HCT116 (cell line): ENCODE measurements at regions not wholly inside any gene's neighbourhood (a gene's known extent, or its start where the extent isn't known, plus 50 kb on each side); places are given as distances from the start of the nearest gene placed in this dataset.
"Not testable (repeated sequence)": the region's sequence is repeated elsewhere in the genome, so short reads cannot be mapped to it uniquely, and the experiment has no call there.

ENCODE experiments used
- ATAC-seq: fragments of 200-7000 bp; cut with Tn5 transposase; 2 replicates; pipeline ENCODE4 v1.9.1; 2020; ENCODE audit warnings: mild to moderate bottlenecking, moderate library complexity
- BruUV-seq: library from RNA; stranded (reverse); fragments of 400-500 nt; replicated peaks from 2 replicates; lab custom pipeline; 2021; lab: Mats Ljungman, UMichigan
- CTCF ChIA-PET: fragments of 300-600 bp; sonication (Branson Sonifier 250); formaldehyde crosslinking; loops from one replicate; lab custom pipeline; 2021; ENCODE audit warnings: antibody characterized with exemption; lab: Charles Lee
- POLR2A ChIA-PET: fragments of 300-600, 350-600 bp; sonication (Branson Sonifier 250); formaldehyde crosslinking; loops from one replicate; lab custom pipeline; 2021; ENCODE audit warnings: antibody characterized with exemption; lab: Charles Lee
- RAD21 ChIA-PET, 2 experiments: fragments of 300-600 bp; sonication (Branson Sonifier 250); formaldehyde crosslinking; loops; one replicate each; lab custom pipeline; 2023; ENCODE audit warnings: low total read pairs in 2 of 2; ENCODE audit not compliant: uncharacterized antibody in 2 of 2, unreplicated experiment in 2 of 2, low non-redundant PET in 1 of 2; lab: Charles Lee
- DNase-seq: peaks from one replicate; pipeline ENCODE4 v3.0.0-alpha.2; 2010; ENCODE audit warnings: low read depth, low spot score
- H2AFZ ChIP-seq: fragments of 200-600 bp; shearing (Covaris generic), sonication (generic); 2 replicates; pipeline ENCODE4 v1.6.1; 2017; ENCODE audit warnings: low read depth, mixed run types, mixed read lengths, antibody characterized with exemption, low read length; ENCODE audit not compliant: poor library complexity, severe bottlenecking
- H3K27ac ChIP-seq: 2 replicates; pipeline ENCODE4 v1.5.1; 2012; ENCODE audit warnings: low read depth, low read length
- H3K27me3 ChIP-seq: fragments of 200-600 bp; sonication (generic); 2 replicates; pipeline ENCODE4 v1.6.1; 2016; ENCODE audit warnings: mixed run types, low read length, mixed read lengths; ENCODE audit not compliant: insufficient read depth
- H3K36me3 ChIP-seq, 2 experiments: fragments of 200-500 bp in 1 of 2; fragments of 200-600 bp in 1 of 2; sonication (Bioruptor generic) in 1 of 2; sonication (generic) in 1 of 2; 2 replicates each; pipeline versions ENCODE4 v1.5.1 to v1.6.1; 2014 to 2016; ENCODE audit warnings: low read length in 2 of 2, inconsistent platforms in 1 of 2, mixed read lengths in 1 of 2, mixed run types in 1 of 2; ENCODE audit not compliant: insufficient read depth in 2 of 2, control insufficient read depth in 1 of 2
- H3K4me1 ChIP-seq, 2 experiments: fragments of 200-600 bp in 1 of 2; sonication (generic) in 1 of 2; 2 replicates each; pipeline versions ENCODE4 v1.5.1 to v1.6.1; 2012 to 2017; ENCODE audit warnings: low read length in 2 of 2, inconsistent platforms in 1 of 2, mild to moderate bottlenecking in 1 of 2, mixed read lengths in 1 of 2, mixed run types in 1 of 2, moderate library complexity in 1 of 2; ENCODE audit not compliant: insufficient read depth in 2 of 2, control insufficient read depth in 1 of 2
- H3K4me2 ChIP-seq: fragments of 200-600 bp; sonication (generic); 2 replicates; pipeline ENCODE4 v1.6.1; 2017; ENCODE audit warnings: mixed run types, low read length, mixed read lengths
- H3K4me3 ChIP-seq, 2 experiments: fragments of 200-600 bp in 1 of 2; sonication (generic) in 1 of 2; replicated peaks in 1 of 2; 2 replicates each; pipeline ENCODE4 v1.5.1; 2011 to 2016; ENCODE audit warnings: low read length in 2 of 2, control low read depth in 1 of 2, low read depth in 1 of 2, mild to moderate bottlenecking in 1 of 2, mixed read lengths in 1 of 2, mixed run types in 1 of 2
- H3K79me2 ChIP-seq: fragments of 200-600 bp; sonication (generic); 2 replicates; pipeline ENCODE4 v1.6.1; 2017; ENCODE audit warnings: mild to moderate bottlenecking, mixed run types, low read length, moderate library complexity, mixed read lengths; ENCODE audit not compliant: insufficient read depth
- H3K9ac ChIP-seq: fragments of 200-600 bp; sonication (generic); 2 replicates; pipeline ENCODE4 v1.6.1; 2016; ENCODE audit warnings: low read length, mixed read lengths
- H3K9me2 ChIP-seq: fragments of 200-600 bp; sonication (generic), shearing (Covaris generic); 2 replicates; pipeline ENCODE4 v1.6.1; 2017; ENCODE audit warnings: mixed run types, mild to moderate bottlenecking, moderate library complexity; ENCODE audit not compliant: insufficient read depth
- H3K9me3 ChIP-seq, 2 experiments: fragments of 200-500 bp in 1 of 2; fragments of 200-600 bp in 1 of 2; sonication (Bioruptor generic) in 1 of 2; sonication (generic) in 1 of 2; 2 replicates each; pipeline ENCODE4 v1.6.1; 2014 to 2017; ENCODE audit warnings: low read length in 2 of 2, mixed read lengths in 2 of 2, inconsistent platforms in 1 of 2, low read depth in 1 of 2, mild to moderate bottlenecking in 1 of 2, mixed run types in 1 of 2, moderate library complexity in 1 of 2; ENCODE audit not compliant: control insufficient read depth in 1 of 2, insufficient read depth in 1 of 2
- H4K20me1 ChIP-seq: fragments of 200-600 bp; sonication (generic), shearing (Covaris generic); 2 replicates; pipeline ENCODE4 v1.6.1; 2017; ENCODE audit warnings: mixed run types, mild to moderate bottlenecking, moderate library complexity; ENCODE audit not compliant: insufficient read depth
- ATF3 ChIP-seq: IDR thresholded peaks from 2 replicates; pipeline ENCODE4 v1.6.1; 2012
- CBX3 ChIP-seq: IDR thresholded peaks from 2 replicates; pipeline ENCODE4 v1.6.1; 2012; ENCODE audit warnings: low read depth
- CEBPB ChIP-seq: IDR thresholded peaks from 2 replicates; pipeline ENCODE4 v1.6.1; 2012; ENCODE audit warnings: low read depth
- CTCF ChIP-seq, 3 experiments: fragments of 200-600 bp in 1 of 3; sonication (generic) in 1 of 3; IDR thresholded peaks in 2 of 3; conservative IDR thresholded peaks in 1 of 3; 2 replicates each; pipeline ENCODE4 v1.5.1; 2012 to 2017; ENCODE audit warnings: low read depth in 2 of 3, low read length in 2 of 3, antibody characterized with exemption in 1 of 3, borderline replicate concordance in 1 of 3, control low read depth in 1 of 3, mild to moderate bottlenecking in 1 of 3, mixed read lengths in 1 of 3, mixed run types in 1 of 3, moderate library complexity in 1 of 3; ENCODE audit not compliant: insufficient read depth in 1 of 3
- ELF1 ChIP-seq: IDR thresholded peaks from 2 replicates; pipeline ENCODE4 v1.6.1; 2012; ENCODE audit warnings: low read depth, borderline replicate concordance
- EZH2phosphoT487 ChIP-seq: fragments of 200-600 bp; IDR thresholded peaks from 2 replicates; pipeline ENCODE4 v1.6.1; 2018; ENCODE audit warnings: antibody characterized with exemption, borderline replicate concordance
- JUND ChIP-seq: IDR thresholded peaks from 2 replicates; pipeline ENCODE4 v1.6.1; 2012
- POLR2A ChIP-seq: IDR thresholded peaks from 2 replicates; pipeline ENCODE4 v1.7.0; 2011; ENCODE audit warnings: borderline replicate concordance; ENCODE audit not compliant: insufficient read depth, insufficient read length; ENCODE audit errors: extremely low read depth
- RAD21 ChIP-seq: IDR thresholded peaks from 2 replicates; pipeline ENCODE4 v1.6.1; 2012; ENCODE audit warnings: low read depth, mild to moderate bottlenecking
- REST ChIP-seq: IDR thresholded peaks from 2 replicates; pipeline ENCODE4 v1.6.1; 2012; ENCODE audit warnings: low read depth
- SIN3A ChIP-seq: IDR thresholded peaks from 2 replicates; pipeline ENCODE4 v1.6.1; 2012; ENCODE audit warnings: low read depth
- SP1 ChIP-seq: IDR thresholded peaks from 2 replicates; pipeline ENCODE4 v1.6.1; 2012; ENCODE audit warnings: low read depth
- SRF ChIP-seq: IDR thresholded peaks from 2 replicates; pipeline ENCODE4 v1.6.1; 2012; ENCODE audit warnings: low read depth
- TCF7L2 ChIP-seq: IDR thresholded peaks from 2 replicates; pipeline ENCODE4 v1.7.0; 2011; ENCODE audit warnings: borderline replicate concordance, inconsistent platforms; ENCODE audit not compliant: insufficient read depth, insufficient read length; ENCODE audit errors: extremely low read depth
- YY1 ChIP-seq: IDR thresholded peaks from 2 replicates; pipeline ENCODE4 v1.6.1; 2011; ENCODE audit warnings: low read length, low read depth, moderate library complexity, mild to moderate bottlenecking; ENCODE audit not compliant: insufficient replicate concordance; ENCODE audit errors: extremely low read depth
- intact Hi-C: fragments of 100-400 bp; cut with micrococcal nuclease; formaldehyde crosslinking; loops from 2 replicates; pipeline ENCODE4 v1.10.0; 2022

GRCh38 chr5:51162245-51162644 is 221.0 kb upstream of the ISL1 start:
- H4K20me1 ChIP-seq: no peaks in the 10 kb centered on the region
- no peak overlapping the region for H3K4me2 ChIP-seq
- intact Hi-C loops: no loop called here
- TF ChIP-seq ATF3: no peak
- TF ChIP-seq ELF1: no peak
- TF ChIP-seq EZH2phosphoT487: no peak
- no peak for TF ChIP-seq REST
- no peak for TF ChIP-seq POLR2A
- no peak for TF ChIP-seq TCF7L2
- TF ChIP-seq SP1: no peak
- no peak for TF ChIP-seq CBX3
- TF ChIP-seq CEBPB: no peak
- no peak for TF ChIP-seq JUND
- no peak for TF ChIP-seq YY1
- no peak for TF ChIP-seq SIN3A
- no peak for TF ChIP-seq SRF
- no peak for TF ChIP-seq CTCF (IDR thresholded peaks at IDR 0.05 in 2 of 3, conservative IDR thresholded peaks at IDR 0.05 in 1 of 3; ENCODE audit: borderline replicate concordance in 1 of 3, insufficient read depth in 1 of 3, low read depth in 2 of 3, low read length in 2 of 3)
- TF ChIP-seq RAD21: no peak
- H3K27me3 ChIP-seq: no peaks in the 10 kb centered on the region
- ATAC-seq (no peak), DNase-seq (no peak)
- no peaks in the 10 kb centered on the region for H3K36me3 ChIP-seq
- no peak overlapping the region for H3K4me3 ChIP-seq
- H2AFZ ChIP-seq: no peak overlapping the region
- H3K9me2 ChIP-seq: no peaks in the 10 kb centered on the region
- ChIA-PET CTCF (no interaction called here), POLR2A (no interaction called here), RAD21 (no interaction called here)
- H3K27ac ChIP-seq: no peak overlapping the region
- no peaks in the 10 kb centered on the region for H3K79me2 ChIP-seq
- BruUV-seq: no TSS peak
- H3K9ac ChIP-seq: no peak overlapping the region
- no peaks in the 10 kb centered on the region for H3K4me1 ChIP-seq
- no peaks in the 10 kb centered on the region for H3K9me3 ChIP-seq

- RAD21 ChIA-PET, H3K4me2 ChIP-seq, H3K27ac ChIP-seq, intact Hi-C loops, H3K4me3 ChIP-seq, POLR2A ChIA-PET, H3K4me1 ChIP-seq, H4K20me1 ChIP-seq, H3K27me3 ChIP-seq, BruUV-seq, DNase-seq, H3K9me2 ChIP-seq, ATAC-seq, CTCF ChIA-PET, H3K9ac ChIP-seq, H2AFZ ChIP-seq, H3K79me2 ChIP-seq, H3K36me3 ChIP-seq, H3K9me3 ChIP-seq: not testable (repeated sequence)
These were observed 217.6 kb upstream of the ISL1 start for GRCh38 chr5:51165621-51166020.
